SU-DHL-6 (cell line): ENCODE measurements at regions not wholly inside any gene's neighbourhood (a gene's known extent, or its start where the extent isn't known, plus 50 kb on each side); places are given as distances from the start of the nearest gene placed in this dataset.

Experiments
- H2AFZ ChIP-seq: fragments of 200-600 bp; sonication (generic); 2 replicates; pipeline ENCODE4 v1.6.1; 2014; ENCODE audit warnings: low read depth, mild to moderate bottlenecking, moderate library complexity, mixed read lengths, antibody characterized with exemption, low read length; ENCODE audit not compliant: severe bottlenecking
- H3F3A ChIP-seq: fragments of 200-600 bp; shearing (Covaris generic); 2 replicates; pipeline ENCODE4 v1.6.0; 2016; ENCODE audit warnings: antibody characterized with exemption, mild to moderate bottlenecking; ENCODE audit not compliant: insufficient read depth
- H3K27ac ChIP-seq: fragments of 200-600 bp; sonication (generic); 2 replicates; pipeline ENCODE4 v1.5.1; 2016; ENCODE audit warnings: low read depth, mild to moderate bottlenecking, low read length, moderate library complexity, mixed read lengths
- H3K27me3 ChIP-seq: fragments of 200-600 bp; sonication (generic), shearing (Covaris generic); 2 replicates; pipeline ENCODE4 v1.6.0; 2014; ENCODE audit warnings: mild to moderate bottlenecking, low read length
- H3K36me3 ChIP-seq: fragments of 200-600 bp; sonication (generic); 2 replicates; pipeline ENCODE4 v1.6.1; 2014; ENCODE audit warnings: mild to moderate bottlenecking, low read length, mixed read lengths
- H3K4me2 ChIP-seq: fragments of 300-600, 200-600 bp; shearing (Covaris generic), sonication (generic); 2 replicates; pipeline ENCODE4 v1.6.0; 2014; ENCODE audit warnings: low read length, low read depth, mild to moderate bottlenecking; ENCODE audit not compliant: poor library complexity, severe bottlenecking
- H3K4me3 ChIP-seq: fragments of 200-600 bp; sonication (generic); 2 replicates; pipeline ENCODE4 v1.5.1; 2014; ENCODE audit warnings: antibody characterized with exemption, low read length, mild to moderate bottlenecking, mixed read lengths; ENCODE audit not compliant: insufficient read depth, poor library complexity, severe bottlenecking
- H3K79me2 ChIP-seq: fragments of 200-600 bp; sonication (generic); 2 replicates; pipeline ENCODE4 v1.6.1; 2014; ENCODE audit warnings: mild to moderate bottlenecking, low read length, moderate library complexity; ENCODE audit not compliant: insufficient read depth
- H3K9ac ChIP-seq: fragments of 200-600 bp; sonication (generic); 2 replicates; pipeline ENCODE4 v1.7.0; 2014; ENCODE audit warnings: mild to moderate bottlenecking, low read length
- H3K9me2 ChIP-seq: fragments of 200-600 bp; sonication (generic); replicated peaks from 2 replicates; pipeline ENCODE4 v1.6.1; 2014; ENCODE audit warnings: low read length; ENCODE audit not compliant: insufficient read depth
- H3K9me3 ChIP-seq: fragments of 200-600 bp; sonication (generic); 2 replicates; pipeline ENCODE4 v1.6.1; 2014; ENCODE audit warnings: low read length, mixed read lengths; ENCODE audit not compliant: insufficient read depth
- H4K20me1 ChIP-seq: fragments of 200-600 bp; sonication (generic); 2 replicates; pipeline ENCODE4 v1.6.1; 2014; ENCODE audit warnings: low read depth, mild to moderate bottlenecking, antibody characterized with exemption, low read length, moderate library complexity, mixed read lengths
- EZH2phosphoT487 ChIP-seq: fragments of 200-600 bp; sonication (generic), shearing (Covaris generic); conservative IDR thresholded peaks from 2 replicates; pipeline ENCODE4 v1.6.1; 2018; ENCODE audit warnings: mild to moderate bottlenecking, antibody characterized with exemption, low read length, moderate library complexity, mixed read lengths
- TF ChIP-seq, protein P1 (sequence below): fragments of 200-600 bp; sonication (generic); IDR thresholded peaks from one replicate; pipeline ENCODE4 v1.5.1; 2017; ENCODE audit warnings: antibody characterized with exemption, mild to moderate bottlenecking, low read length, moderate library complexity; ENCODE audit not compliant: insufficient read depth, poor library complexity, severe bottlenecking

DNA sequence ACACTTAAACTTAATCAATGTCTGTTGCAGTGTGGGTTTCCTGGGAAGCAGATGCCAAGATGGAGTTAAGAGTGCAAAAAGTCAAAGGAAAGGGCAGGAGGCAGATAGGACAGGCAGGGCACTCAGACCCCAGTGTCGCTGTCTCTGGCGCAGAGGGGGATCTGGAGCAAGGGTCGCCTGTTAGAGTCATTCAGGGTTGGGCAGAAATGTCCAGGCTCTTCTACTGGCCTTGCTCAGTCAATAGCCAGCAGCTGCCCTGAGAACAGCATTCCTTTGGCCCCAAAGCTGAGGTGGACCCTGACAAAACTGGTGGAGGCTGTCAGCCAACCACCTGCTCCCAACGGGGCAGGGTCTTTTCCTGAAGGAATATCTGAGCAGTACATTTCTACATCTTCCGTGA is 97.1 kb upstream of the SLC66A3 start:
- H3K9me3 ChIP-seq, result no peaks in the 10 kb centered on the region
- H3K27ac ChIP-seq, result no peak overlapping the region
- no peaks in the 10 kb centered on the region for H3K79me2 ChIP-seq
- H3F3A ChIP-seq, result no peaks in the 10 kb centered on the region
- H3K9me2 ChIP-seq, result no peaks in the 10 kb centered on the region
- no peak for TF ChIP-seq EZH2phosphoT487
- TF ChIP-seq, protein P1, sequence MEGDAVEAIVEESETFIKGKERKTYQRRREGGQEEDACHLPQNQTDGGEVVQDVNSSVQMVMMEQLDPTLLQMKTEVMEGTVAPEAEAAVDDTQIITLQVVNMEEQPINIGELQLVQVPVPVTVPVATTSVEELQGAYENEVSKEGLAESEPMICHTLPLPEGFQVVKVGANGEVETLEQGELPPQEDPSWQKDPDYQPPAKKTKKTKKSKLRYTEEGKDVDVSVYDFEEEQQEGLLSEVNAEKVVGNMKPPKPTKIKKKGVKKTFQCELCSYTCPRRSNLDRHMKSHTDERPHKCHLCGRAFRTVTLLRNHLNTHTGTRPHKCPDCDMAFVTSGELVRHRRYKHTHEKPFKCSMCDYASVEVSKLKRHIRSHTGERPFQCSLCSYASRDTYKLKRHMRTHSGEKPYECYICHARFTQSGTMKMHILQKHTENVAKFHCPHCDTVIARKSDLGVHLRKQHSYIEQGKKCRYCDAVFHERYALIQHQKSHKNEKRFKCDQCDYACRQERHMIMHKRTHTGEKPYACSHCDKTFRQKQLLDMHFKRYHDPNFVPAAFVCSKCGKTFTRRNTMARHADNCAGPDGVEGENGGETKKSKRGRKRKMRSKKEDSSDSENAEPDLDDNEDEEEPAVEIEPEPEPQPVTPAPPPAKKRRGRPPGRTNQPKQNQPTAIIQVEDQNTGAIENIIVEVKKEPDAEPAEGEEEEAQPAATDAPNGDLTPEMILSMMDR, result no peak
- no peaks in the 10 kb centered on the region for H4K20me1 ChIP-seq
- H3K9ac ChIP-seq, result no peak overlapping the region
- no peaks in the 10 kb centered on the region for H3K27me3 ChIP-seq
- no peak overlapping the region for H2AFZ ChIP-seq
- H3K36me3 ChIP-seq, result no peaks in the 10 kb centered on the region
- no peak overlapping the region for H3K4me2 ChIP-seq
- H3K4me3 ChIP-seq, result no peak overlapping the region

DNA sequence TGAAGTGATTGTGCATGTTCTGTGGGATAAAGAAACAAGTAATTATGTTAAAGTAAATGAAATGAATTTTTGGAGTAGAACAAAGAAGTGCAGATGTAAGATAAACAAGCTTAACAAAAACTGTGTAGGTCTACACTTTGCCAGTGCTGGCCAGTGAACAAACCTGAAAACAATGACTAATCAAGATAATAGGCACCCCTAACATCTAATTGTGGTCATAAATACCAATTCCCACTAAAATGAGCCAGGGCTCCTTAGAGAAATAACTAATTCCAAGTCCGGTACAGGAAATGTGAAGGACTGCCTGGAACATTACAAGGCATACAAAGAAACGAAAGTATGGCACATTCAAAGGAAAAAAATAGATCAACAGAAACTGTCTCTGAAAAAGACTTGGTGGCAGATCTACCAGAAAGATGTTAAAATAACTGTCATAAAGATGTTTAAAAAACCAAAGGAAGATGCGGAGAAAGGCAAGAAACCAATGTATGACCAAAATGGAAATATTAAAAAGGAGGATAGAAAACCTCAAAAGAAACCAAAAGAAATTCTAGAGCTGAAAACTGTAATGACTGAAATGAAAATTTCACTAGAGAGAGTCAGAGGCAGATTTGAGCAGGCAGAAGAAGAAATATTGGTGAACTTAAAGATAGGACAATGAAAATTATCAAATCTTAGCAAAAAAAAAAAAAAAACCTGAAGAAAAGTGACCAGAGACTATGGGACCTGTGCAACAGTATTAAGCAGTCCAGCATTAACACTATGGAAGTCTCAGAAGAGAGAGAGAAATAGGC is 94.7 kb upstream of the SLC66A3 start:
- no peak overlapping the region for H3K9ac ChIP-seq
- H3K9me2 ChIP-seq, result no peaks in the 10 kb centered on the region
- no peak overlapping the region for H3K4me2 ChIP-seq
- H3K9me3 ChIP-seq, result no peaks in the 10 kb centered on the region
- no peaks in the 10 kb centered on the region; the same call in 1 of the 2 replicates for H3K27me3 ChIP-seq
- no peaks in the 10 kb centered on the region for H3F3A ChIP-seq
- H3K4me3 ChIP-seq, result no peak overlapping the region
- no peak overlapping the region for H2AFZ ChIP-seq
- H3K79me2 ChIP-seq, result no peaks in the 10 kb centered on the region
- no peaks in the 10 kb centered on the region for H3K36me3 ChIP-seq
- no peak overlapping the region for H3K27ac ChIP-seq
- TF ChIP-seq, protein P1, result no peak
- no peak for TF ChIP-seq EZH2phosphoT487
- H4K20me1 ChIP-seq, result no peaks in the 10 kb centered on the region

DNA sequence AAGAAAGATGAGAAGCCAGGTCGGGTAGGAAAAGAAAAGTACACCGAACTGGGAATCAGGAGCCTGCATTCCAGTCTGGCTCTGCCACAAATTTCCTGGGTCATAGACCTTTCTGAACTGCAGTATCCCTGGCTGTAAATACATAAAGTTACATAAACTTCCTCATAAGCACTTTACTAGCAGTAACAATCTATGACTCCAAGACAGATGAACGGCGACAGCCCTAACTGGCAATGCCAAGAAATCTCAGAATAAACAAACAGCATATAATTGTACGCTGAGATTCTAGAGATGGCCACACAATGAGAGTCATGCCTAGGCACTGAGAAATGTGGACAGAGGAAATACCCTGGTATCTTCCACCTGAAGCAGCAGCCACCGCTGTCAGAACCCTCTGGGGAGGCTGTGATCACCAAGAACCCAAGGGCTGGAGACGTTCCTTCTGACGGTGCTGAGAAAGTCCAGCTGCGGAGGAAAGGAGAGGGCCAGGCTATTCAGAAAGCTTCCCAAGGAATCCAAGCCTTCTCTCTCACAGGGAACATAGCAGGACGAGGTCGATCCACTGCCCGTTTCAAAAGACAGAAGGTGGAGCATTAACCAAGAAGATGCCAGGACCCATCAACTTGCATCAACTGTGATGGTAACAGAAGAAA is 89.3 kb upstream of the SLC66A3 start:
- TF ChIP-seq EZH2phosphoT487, result no peak
- TF ChIP-seq, protein P1, result no peak

More for the DNA sequence above, 89.3 kb upstream of the SLC66A3 start:
- H3F3A ChIP-seq, result no peaks in the 10 kb centered on the region
- H3K9me3 ChIP-seq, result no peaks in the 10 kb centered on the region
- H3K27ac ChIP-seq, result no peak overlapping the region
- no peak overlapping the region for H2AFZ ChIP-seq
- H3K27me3 ChIP-seq, result peaks cover 1% of the 10 kb centered on the region; the same call in 1 of the 2 replicates
- no peaks in the 10 kb centered on the region for H3K79me2 ChIP-seq
- no peak overlapping the region for H3K4me3 ChIP-seq
- H3K9ac ChIP-seq, result no peak overlapping the region
- no peak overlapping the region for H3K4me2 ChIP-seq
- H3K9me2 ChIP-seq, result no peaks in the 10 kb centered on the region
- H4K20me1 ChIP-seq, result no peaks in the 10 kb centered on the region
- H3K36me3 ChIP-seq, result no peaks in the 10 kb centered on the region
